Urothelium cell line (cell line): ENCODE measurements at regions not wholly inside any gene's neighbourhood (a gene's known extent, or its start where the extent isn't known, plus 50 kb on each side); places are given as distances from the start of the nearest gene placed in this dataset.
"Not testable (repeated sequence)": the region's sequence is repeated elsewhere in the genome, so short reads cannot be mapped to it uniquely, and the experiment has no call there.

Experiments
- DNase-seq: peaks from one replicate; pipeline ENCODE4 v3.0.0; 2011; ENCODE audit warnings: low spot score, mixed read lengths
- FAIRE-seq: peaks from 2 replicates; lab custom pipeline; 2011; peaks lifted over from hg19 to GRCh38; lab: Jason Lieb, UNC

GRCh38 chr13:87280139-87280538, 391.0 kb upstream of the SLITRK5 start:
- no peak for FAIRE-seq
- no peak for DNase-seq

- FAIRE-seq (no peak), DNase-seq (no peak)
Measured at GRCh38 chr13:87287721-87288120, 383.4 kb upstream of the SLITRK5 start.

- FAIRE-seq (no peak), DNase-seq (no peak)
Measured at GRCh38 chr13:87295636-87296035, 375.5 kb upstream of the SLITRK5 start.

- FAIRE-seq = no peak
- no peak for DNase-seq
Measured at GRCh38 chr13:87302034-87302433, 369.1 kb upstream of the SLITRK5 start.

- no peak for FAIRE-seq
Measured at GRCh38 chr13:87302931-87303330, 368.2 kb upstream of the SLITRK5 start.

GRCh38 chr13:87311165-87311564, 360.0 kb upstream of the SLITRK5 start:
- no peak for DNase-seq

More at GRCh38 chr13:87302931-87303330, 368.2 kb upstream of the SLITRK5 start:
- no peak for DNase-seq

GRCh38 chr13:87314822-87315221, 356.3 kb upstream of the SLITRK5 start:
- FAIRE-seq (no peak), DNase-seq (no peak)

More at GRCh38 chr13:87311165-87311564, 360.0 kb upstream of the SLITRK5 start:
- no peak for FAIRE-seq

GRCh38 chr13:87322386-87322785, 348.8 kb upstream of the SLITRK5 start:
- no peak for FAIRE-seq
- DNase-seq = no peak

GRCh38 chr13:87324558-87324957, 346.6 kb upstream of the SLITRK5 start:
- FAIRE-seq (no peak), DNase-seq (no peak)

- DNase-seq = no peak
- no peak for FAIRE-seq
Measured at GRCh38 chr13:87331178-87331577, 340.0 kb upstream of the SLITRK5 start.

- FAIRE-seq (no peak), DNase-seq (no peak)
Measured at GRCh38 chr13:87333599-87333998, 337.6 kb upstream of the SLITRK5 start.

- no peak for DNase-seq
Measured at GRCh38 chr13:87334176-87334575, 337.0 kb upstream of the SLITRK5 start.

GRCh38 chr13:87336346-87336889, 334.8 kb upstream of the SLITRK5 start:
- not testable (repeated sequence) for DNase-seq, FAIRE-seq

More at GRCh38 chr13:87334176-87334575, 337.0 kb upstream of the SLITRK5 start:
- no peak for FAIRE-seq

- FAIRE-seq (no peak), DNase-seq (peak; percentile 8)
Measured at GRCh38 chr13:87344176-87344575, 327.0 kb upstream of the SLITRK5 start.

GRCh38 chr13:87355451-87355850, 315.7 kb upstream of the SLITRK5 start:
- DNase-seq (peak; percentile 4), FAIRE-seq (no peak)

- FAIRE-seq (no peak), DNase-seq (peak; percentile 3)
Measured at GRCh38 chr13:87356314-87356713, 314.9 kb upstream of the SLITRK5 start.

GRCh38 chr13:87358319-87358718, 312.9 kb upstream of the SLITRK5 start:
- DNase-seq (no peak), FAIRE-seq (no peak)

- no peak for DNase-seq
- FAIRE-seq = no peak
Measured at GRCh38 chr13:87361216-87361615, 310.0 kb upstream of the SLITRK5 start.

GRCh38 chr13:87368639-87369038, 302.5 kb upstream of the SLITRK5 start:
- no peak for FAIRE-seq
- DNase-seq = no peak

- DNase-seq (peak; percentile 9), FAIRE-seq (no peak)
Measured at GRCh38 chr13:87376081-87376480, 295.1 kb upstream of the SLITRK5 start.

GRCh38 chr13:87384099-87384498, 287.1 kb upstream of the SLITRK5 start:
- FAIRE-seq (no peak), DNase-seq (no peak)

- no peak for FAIRE-seq
- no peak for DNase-seq
Measured at GRCh38 chr13:87393358-87393757, 277.8 kb upstream of the SLITRK5 start.

- no peak for FAIRE-seq
- DNase-seq = no peak
Measured at GRCh38 chr13:87398047-87398446, 273.1 kb upstream of the SLITRK5 start.
